ENCODE measurements at regions not wholly inside any gene's neighbourhood (a gene's known extent, or its start where the extent isn't known, plus 50 kb on each side); places are given as distances from the start of the nearest gene placed in this dataset.

DNA sequence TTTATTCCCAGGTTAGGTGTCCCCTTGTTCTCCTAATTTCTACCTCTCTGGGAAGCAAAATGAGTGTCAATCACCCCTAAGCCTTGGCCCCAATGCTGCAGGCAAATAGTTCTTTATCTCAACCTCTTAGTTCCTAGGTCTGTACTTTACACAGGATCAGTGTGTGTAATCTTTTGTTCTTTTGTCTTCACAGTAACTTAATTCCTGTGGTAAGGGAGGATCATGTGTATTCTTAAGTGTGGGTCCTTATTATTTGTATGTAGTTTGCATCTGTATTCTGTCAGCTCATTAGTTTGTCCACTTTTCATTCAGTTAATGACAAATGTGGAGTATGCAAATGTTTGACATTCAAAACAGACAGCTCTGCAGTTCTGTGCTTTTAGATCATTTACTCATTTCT, 166.7 kb downstream of the FAT3 start:
- Histone ChIP-seq H3K9ac (ENCODE audit: low read length) (no peak overlapping the region), H3K27me3 (ENCODE audit: insufficient read depth, low read depth, low read length) (no peaks in the 10 kb centered on the region), H3K4me2 (ENCODE audit: low read length) (no peak overlapping the region), H3F3A (ENCODE audit: insufficient read depth, low read length, poor library complexity, severe bottlenecking) (no peaks in the 10 kb centered on the region), H3K79me2 (replicated peaks; ENCODE audit: insufficient read depth, low read length) (peaks cover 25% of the 10 kb centered on the region), H3K9me2 (ENCODE audit: insufficient read depth, low read length) (no peaks in the 10 kb centered on the region), H3K9me3 (ENCODE audit: low read length) (no peaks in the 10 kb centered on the region), H3K36me3 (ENCODE audit: insufficient read depth, low read length) (no peaks in the 10 kb centered on the region), H4K20me1 (ENCODE audit: insufficient read depth) (no peaks in the 10 kb centered on the region), H2AFZ (ENCODE audit: low read depth, low read length) (no peak overlapping the region), H3K4me3 (ENCODE audit: low read length) (no peak overlapping the region), H3K27ac (ENCODE audit: low read length) (no peak overlapping the region)
- TF ChIP-seq EP300 (conservative IDR thresholded peaks at IDR 0.05; ENCODE audit: poor library complexity, severe bottlenecking) (no peak), SMC3 (conservative IDR thresholded peaks at IDR 0.05; ENCODE audit: poor library complexity) (no peak), MXI1 (conservative IDR thresholded peaks at IDR 0.05; ENCODE audit: poor library complexity, severe bottlenecking) (no peak), POLR2AphosphoS5 (IDR thresholded peaks at IDR 0.05) (no peak), TAF1 (IDR thresholded peaks at IDR 0.05; ENCODE audit: low read depth) (no peak), EZH2 (IDR thresholded peaks at IDR 0.05; ENCODE audit: borderline replicate concordance, insufficient read depth, low read length, poor library complexity, severe bottlenecking) (no peak), RAD21 (conservative IDR thresholded peaks at IDR 0.05) (no peak)
- TF ChIP-seq, protein P1, sequence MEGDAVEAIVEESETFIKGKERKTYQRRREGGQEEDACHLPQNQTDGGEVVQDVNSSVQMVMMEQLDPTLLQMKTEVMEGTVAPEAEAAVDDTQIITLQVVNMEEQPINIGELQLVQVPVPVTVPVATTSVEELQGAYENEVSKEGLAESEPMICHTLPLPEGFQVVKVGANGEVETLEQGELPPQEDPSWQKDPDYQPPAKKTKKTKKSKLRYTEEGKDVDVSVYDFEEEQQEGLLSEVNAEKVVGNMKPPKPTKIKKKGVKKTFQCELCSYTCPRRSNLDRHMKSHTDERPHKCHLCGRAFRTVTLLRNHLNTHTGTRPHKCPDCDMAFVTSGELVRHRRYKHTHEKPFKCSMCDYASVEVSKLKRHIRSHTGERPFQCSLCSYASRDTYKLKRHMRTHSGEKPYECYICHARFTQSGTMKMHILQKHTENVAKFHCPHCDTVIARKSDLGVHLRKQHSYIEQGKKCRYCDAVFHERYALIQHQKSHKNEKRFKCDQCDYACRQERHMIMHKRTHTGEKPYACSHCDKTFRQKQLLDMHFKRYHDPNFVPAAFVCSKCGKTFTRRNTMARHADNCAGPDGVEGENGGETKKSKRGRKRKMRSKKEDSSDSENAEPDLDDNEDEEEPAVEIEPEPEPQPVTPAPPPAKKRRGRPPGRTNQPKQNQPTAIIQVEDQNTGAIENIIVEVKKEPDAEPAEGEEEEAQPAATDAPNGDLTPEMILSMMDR (IDR thresholded peaks at IDR 0.05; ENCODE audit: poor library complexity, severe bottlenecking), result no peak
- TF ChIP-seq, protein P2, sequence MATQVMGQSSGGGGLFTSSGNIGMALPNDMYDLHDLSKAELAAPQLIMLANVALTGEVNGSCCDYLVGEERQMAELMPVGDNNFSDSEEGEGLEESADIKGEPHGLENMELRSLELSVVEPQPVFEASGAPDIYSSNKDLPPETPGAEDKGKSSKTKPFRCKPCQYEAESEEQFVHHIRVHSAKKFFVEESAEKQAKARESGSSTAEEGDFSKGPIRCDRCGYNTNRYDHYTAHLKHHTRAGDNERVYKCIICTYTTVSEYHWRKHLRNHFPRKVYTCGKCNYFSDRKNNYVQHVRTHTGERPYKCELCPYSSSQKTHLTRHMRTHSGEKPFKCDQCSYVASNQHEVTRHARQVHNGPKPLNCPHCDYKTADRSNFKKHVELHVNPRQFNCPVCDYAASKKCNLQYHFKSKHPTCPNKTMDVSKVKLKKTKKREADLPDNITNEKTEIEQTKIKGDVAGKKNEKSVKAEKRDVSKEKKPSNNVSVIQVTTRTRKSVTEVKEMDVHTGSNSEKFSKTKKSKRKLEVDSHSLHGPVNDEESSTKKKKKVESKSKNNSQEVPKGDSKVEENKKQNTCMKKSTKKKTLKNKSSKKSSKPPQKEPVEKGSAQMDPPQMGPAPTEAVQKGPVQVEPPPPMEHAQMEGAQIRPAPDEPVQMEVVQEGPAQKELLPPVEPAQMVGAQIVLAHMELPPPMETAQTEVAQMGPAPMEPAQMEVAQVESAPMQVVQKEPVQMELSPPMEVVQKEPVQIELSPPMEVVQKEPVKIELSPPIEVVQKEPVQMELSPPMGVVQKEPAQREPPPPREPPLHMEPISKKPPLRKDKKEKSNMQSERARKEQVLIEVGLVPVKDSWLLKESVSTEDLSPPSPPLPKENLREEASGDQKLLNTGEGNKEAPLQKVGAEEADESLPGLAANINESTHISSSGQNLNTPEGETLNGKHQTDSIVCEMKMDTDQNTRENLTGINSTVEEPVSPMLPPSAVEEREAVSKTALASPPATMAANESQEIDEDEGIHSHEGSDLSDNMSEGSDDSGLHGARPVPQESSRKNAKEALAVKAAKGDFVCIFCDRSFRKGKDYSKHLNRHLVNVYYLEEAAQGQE (IDR thresholded peaks at IDR 0.05; ENCODE audit: borderline replicate concordance), result no peak

DNA sequence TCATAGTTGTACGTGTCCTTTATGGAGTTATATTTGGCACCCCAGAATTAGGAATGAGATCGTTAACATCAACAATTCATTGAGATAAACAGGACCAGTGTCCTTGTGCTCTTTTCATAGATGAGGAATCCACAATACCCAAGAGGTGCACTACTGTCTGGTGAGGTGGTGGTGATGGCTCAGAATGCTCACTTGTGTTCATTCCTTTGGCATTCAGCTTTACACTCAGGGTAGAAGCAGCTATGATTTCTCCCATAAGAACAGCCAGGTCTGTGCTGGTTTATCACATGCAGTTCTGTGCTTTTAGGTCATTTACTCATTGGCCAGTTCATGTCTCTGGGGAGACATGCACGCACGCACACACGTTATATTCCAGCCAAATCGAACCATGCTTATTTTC, 167.2 kb downstream of the FAT3 start:
- Histone ChIP-seq H3K4me2 (ENCODE audit: low read length) (no peak overlapping the region), H3K36me3 (ENCODE audit: insufficient read depth, low read length) (no peaks in the 10 kb centered on the region), H4K20me1 (ENCODE audit: insufficient read depth) (no peaks in the 10 kb centered on the region), H3K9me2 (ENCODE audit: insufficient read depth, low read length) (no peaks in the 10 kb centered on the region), H3K27me3 (ENCODE audit: insufficient read depth, low read depth, low read length) (no peaks in the 10 kb centered on the region), H3K9ac (ENCODE audit: low read length) (no peak overlapping the region), H3F3A (ENCODE audit: insufficient read depth, low read length, poor library complexity, severe bottlenecking) (no peaks in the 10 kb centered on the region), H3K79me2 (replicated peaks; ENCODE audit: insufficient read depth, low read length) (peaks cover 25% of the 10 kb centered on the region), H3K9me3 (ENCODE audit: low read length) (no peaks in the 10 kb centered on the region), H3K27ac (ENCODE audit: low read length) (no peak overlapping the region), H2AFZ (ENCODE audit: low read depth, low read length) (no peak overlapping the region), H3K4me3 (ENCODE audit: low read length) (no peak overlapping the region)
- TF ChIP-seq, protein P2 (IDR thresholded peaks at IDR 0.05; ENCODE audit: borderline replicate concordance), result no peak
- TF ChIP-seq POLR2AphosphoS5 (IDR thresholded peaks at IDR 0.05) (no peak), EP300 (conservative IDR thresholded peaks at IDR 0.05; ENCODE audit: poor library complexity, severe bottlenecking) (no peak), TAF1 (IDR thresholded peaks at IDR 0.05; ENCODE audit: low read depth) (no peak), MXI1 (conservative IDR thresholded peaks at IDR 0.05; ENCODE audit: poor library complexity, severe bottlenecking) (no peak), EZH2 (IDR thresholded peaks at IDR 0.05; ENCODE audit: borderline replicate concordance, insufficient read depth, low read length, poor library complexity, severe bottlenecking) (no peak), RAD21 (conservative IDR thresholded peaks at IDR 0.05) (no peak), SMC3 (conservative IDR thresholded peaks at IDR 0.05; ENCODE audit: poor library complexity) (no peak)
- TF ChIP-seq, protein P1 (IDR thresholded peaks at IDR 0.05; ENCODE audit: poor library complexity, severe bottlenecking), result no peak

Measured in neural cell (in vitro differentiated cells).